ENCODE measurements at regions not wholly inside any gene's neighbourhood (a gene's known extent, or its start where the extent isn't known, plus 50 kb on each side); places are given as distances from the start of the nearest gene placed in this dataset.

DNA sequence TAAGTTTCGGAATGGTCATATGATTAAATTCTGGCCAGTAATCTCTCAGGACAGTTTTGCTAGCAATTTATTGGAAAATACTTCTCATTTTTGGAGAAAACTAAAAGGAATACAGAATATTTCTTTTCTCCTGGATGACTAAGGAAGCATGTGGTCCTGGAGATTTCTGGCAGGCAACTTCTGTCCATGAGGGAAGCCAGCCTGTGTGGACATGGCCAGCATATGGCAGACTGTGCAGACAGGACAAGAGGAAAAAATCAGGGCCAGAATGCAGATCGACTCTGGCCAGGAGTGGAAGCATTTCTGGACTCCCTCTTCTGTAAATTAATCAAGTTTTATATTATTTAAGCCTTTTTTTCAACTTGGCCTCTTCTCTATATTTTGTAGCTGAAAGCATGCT is 100.4 kb upstream of the CDH18 start:
- no peak for TF ChIP-seq FOXM1 (IDR thresholded peaks at IDR 0.05; ENCODE audit: borderline replicate concordance, low read depth)
- TF ChIP-seq RAD21 (IDR thresholded peaks at IDR 0.05; ENCODE audit: low read depth): no peak
- no peak for TF ChIP-seq TAF1 (IDR thresholded peaks at IDR 0.05; ENCODE audit: low read depth)
- no peak for TF ChIP-seq CEBPB (IDR thresholded peaks at IDR 0.05)
- TF ChIP-seq YY1 (IDR thresholded peaks at IDR 0.05; ENCODE audit: low read depth): no peak
- no peak for TF ChIP-seq CREB1 (IDR thresholded peaks at IDR 0.05; ENCODE audit: low read depth)
- TF ChIP-seq TEAD4 (IDR thresholded peaks at IDR 0.05): no peak
- TF ChIP-seq TCF12 (IDR thresholded peaks at IDR 0.05; ENCODE audit: low read depth): no peak
- no peak for TF ChIP-seq USF1 (IDR thresholded peaks at IDR 0.05)
- no peak for TF ChIP-seq EP300 (IDR thresholded peaks at IDR 0.05; ENCODE audit: borderline replicate concordance)
- TF ChIP-seq, protein P1, sequence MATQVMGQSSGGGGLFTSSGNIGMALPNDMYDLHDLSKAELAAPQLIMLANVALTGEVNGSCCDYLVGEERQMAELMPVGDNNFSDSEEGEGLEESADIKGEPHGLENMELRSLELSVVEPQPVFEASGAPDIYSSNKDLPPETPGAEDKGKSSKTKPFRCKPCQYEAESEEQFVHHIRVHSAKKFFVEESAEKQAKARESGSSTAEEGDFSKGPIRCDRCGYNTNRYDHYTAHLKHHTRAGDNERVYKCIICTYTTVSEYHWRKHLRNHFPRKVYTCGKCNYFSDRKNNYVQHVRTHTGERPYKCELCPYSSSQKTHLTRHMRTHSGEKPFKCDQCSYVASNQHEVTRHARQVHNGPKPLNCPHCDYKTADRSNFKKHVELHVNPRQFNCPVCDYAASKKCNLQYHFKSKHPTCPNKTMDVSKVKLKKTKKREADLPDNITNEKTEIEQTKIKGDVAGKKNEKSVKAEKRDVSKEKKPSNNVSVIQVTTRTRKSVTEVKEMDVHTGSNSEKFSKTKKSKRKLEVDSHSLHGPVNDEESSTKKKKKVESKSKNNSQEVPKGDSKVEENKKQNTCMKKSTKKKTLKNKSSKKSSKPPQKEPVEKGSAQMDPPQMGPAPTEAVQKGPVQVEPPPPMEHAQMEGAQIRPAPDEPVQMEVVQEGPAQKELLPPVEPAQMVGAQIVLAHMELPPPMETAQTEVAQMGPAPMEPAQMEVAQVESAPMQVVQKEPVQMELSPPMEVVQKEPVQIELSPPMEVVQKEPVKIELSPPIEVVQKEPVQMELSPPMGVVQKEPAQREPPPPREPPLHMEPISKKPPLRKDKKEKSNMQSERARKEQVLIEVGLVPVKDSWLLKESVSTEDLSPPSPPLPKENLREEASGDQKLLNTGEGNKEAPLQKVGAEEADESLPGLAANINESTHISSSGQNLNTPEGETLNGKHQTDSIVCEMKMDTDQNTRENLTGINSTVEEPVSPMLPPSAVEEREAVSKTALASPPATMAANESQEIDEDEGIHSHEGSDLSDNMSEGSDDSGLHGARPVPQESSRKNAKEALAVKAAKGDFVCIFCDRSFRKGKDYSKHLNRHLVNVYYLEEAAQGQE (IDR thresholded peaks at IDR 0.05; ENCODE audit: low read depth): no peak
- no peak for TF ChIP-seq ZBTB7A (IDR thresholded peaks at IDR 0.05; ENCODE audit: low read depth)
- no peak for TF ChIP-seq EGR1 (IDR thresholded peaks at IDR 0.05)
- no peak for TF ChIP-seq MAX (IDR thresholded peaks at IDR 0.05)
- no peak for TF ChIP-seq NFIC (IDR thresholded peaks at IDR 0.05)

DNA sequence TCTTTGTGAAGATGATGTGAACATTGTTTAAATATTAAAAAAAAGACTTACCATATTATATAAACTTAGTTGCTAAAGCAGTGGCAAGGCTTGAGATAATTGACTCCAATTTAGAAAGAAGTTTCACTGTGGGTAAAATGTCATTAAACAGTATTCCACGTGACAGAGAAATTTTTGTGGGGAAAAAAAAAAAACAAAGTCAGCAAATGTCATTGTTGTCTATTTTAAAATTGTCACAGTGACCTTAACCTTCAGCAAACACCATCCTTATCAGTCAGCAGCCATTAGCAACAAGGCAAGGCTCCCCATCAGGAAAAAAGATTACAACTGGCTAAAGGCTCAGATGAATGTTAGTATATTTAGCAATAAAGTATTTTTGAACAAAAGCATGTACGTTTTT is 99.3 kb upstream of the CDH18 start:
- TF ChIP-seq YY1 (IDR thresholded peaks at IDR 0.05; ENCODE audit: low read depth) (no peak), NFIC (IDR thresholded peaks at IDR 0.05) (no peak), EP300 (IDR thresholded peaks at IDR 0.05; ENCODE audit: borderline replicate concordance) (no peak), CEBPB (IDR thresholded peaks at IDR 0.05) (no peak), USF1 (IDR thresholded peaks at IDR 0.05) (no peak), EGR1 (IDR thresholded peaks at IDR 0.05) (no peak), MAX (IDR thresholded peaks at IDR 0.05) (no peak), RAD21 (IDR thresholded peaks at IDR 0.05; ENCODE audit: low read depth) (no peak)
- TF ChIP-seq, protein P1 (IDR thresholded peaks at IDR 0.05; ENCODE audit: low read depth): no peak

GRCh38 chr5:20077186-20077585 is 89.2 kb upstream of the CDH18 start:
- TF ChIP-seq TAF1 (IDR thresholded peaks at IDR 0.05; ENCODE audit: low read depth): no peak
- TF ChIP-seq TCF12 (IDR thresholded peaks at IDR 0.05; ENCODE audit: low read depth): no peak
- no peak for TF ChIP-seq NFIC (IDR thresholded peaks at IDR 0.05)
- TF ChIP-seq, protein P1 (IDR thresholded peaks at IDR 0.05; ENCODE audit: low read depth): no peak
- no peak for TF ChIP-seq MAX (IDR thresholded peaks at IDR 0.05)
- no peak for TF ChIP-seq TEAD4 (IDR thresholded peaks at IDR 0.05)
- TF ChIP-seq CEBPB (IDR thresholded peaks at IDR 0.05): no peak
- TF ChIP-seq YY1 (IDR thresholded peaks at IDR 0.05; ENCODE audit: low read depth): no peak
- no peak for TF ChIP-seq RAD21 (IDR thresholded peaks at IDR 0.05; ENCODE audit: low read depth)
- TF ChIP-seq CREB1 (IDR thresholded peaks at IDR 0.05; ENCODE audit: low read depth): no peak

GRCh38 chr5:20056933-20057332 is 68.9 kb upstream of the CDH18 start:
- no peak for TF ChIP-seq YY1 (IDR thresholded peaks at IDR 0.05; ENCODE audit: low read depth)
- TF ChIP-seq TAF1 (IDR thresholded peaks at IDR 0.05; ENCODE audit: low read depth): no peak
- TF ChIP-seq, protein P1 (IDR thresholded peaks at IDR 0.05; ENCODE audit: low read depth): no peak
- TF ChIP-seq ZBTB7A (IDR thresholded peaks at IDR 0.05; ENCODE audit: low read depth): no peak
- TF ChIP-seq TEAD4 (IDR thresholded peaks at IDR 0.05): no peak
- TF ChIP-seq CEBPB (IDR thresholded peaks at IDR 0.05): no peak
- no peak for TF ChIP-seq NFIC (IDR thresholded peaks at IDR 0.05)
- TF ChIP-seq RAD21 (IDR thresholded peaks at IDR 0.05; ENCODE audit: low read depth): no peak
- TF ChIP-seq MAX (IDR thresholded peaks at IDR 0.05): no peak
- TF ChIP-seq TCF12 (IDR thresholded peaks at IDR 0.05; ENCODE audit: low read depth): no peak
- TF ChIP-seq EGR1 (IDR thresholded peaks at IDR 0.05): no peak
- TF ChIP-seq CREB1 (IDR thresholded peaks at IDR 0.05; ENCODE audit: low read depth): no peak

Measured in Ishikawa (cell line).